Myocyte (in vitro differentiated cells): ENCODE measurements at regions not wholly inside any gene's neighbourhood (a gene's known extent, or its start where the extent isn't known, plus 50 kb on each side); places are given as distances from the start of the nearest gene placed in this dataset.
"Not testable (repeated sequence)": the region's sequence is repeated elsewhere in the genome, so short reads cannot be mapped to it uniquely, and the experiment has no call there.

Experiments used
- DNase-seq: peaks from one replicate; pipeline ENCODE4 v3.0.0-alpha.2; 2012; ENCODE audit warnings: low read depth

DNA sequence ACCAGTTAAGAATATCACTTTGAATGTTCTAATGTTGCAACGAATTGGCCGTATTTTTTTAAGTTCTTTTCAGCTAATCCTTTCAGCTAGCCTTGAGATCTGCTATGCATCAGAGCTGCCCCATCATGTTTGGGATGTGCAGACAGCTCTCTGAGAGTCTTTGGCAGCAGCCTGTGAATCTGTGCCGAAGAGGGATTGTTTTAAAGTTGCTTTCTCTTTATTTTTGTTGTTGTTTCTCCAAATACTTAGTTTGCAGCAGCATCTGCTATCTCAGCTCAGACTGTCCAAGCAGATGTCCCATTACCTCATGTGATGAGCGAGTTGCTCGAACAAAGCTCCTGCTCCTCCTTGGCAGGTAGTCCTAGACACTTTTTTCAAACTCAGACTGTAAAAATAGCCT, 1002.5 kb upstream of the INTU start:
- DNase-seq = peak; percentile 10

DNA sequence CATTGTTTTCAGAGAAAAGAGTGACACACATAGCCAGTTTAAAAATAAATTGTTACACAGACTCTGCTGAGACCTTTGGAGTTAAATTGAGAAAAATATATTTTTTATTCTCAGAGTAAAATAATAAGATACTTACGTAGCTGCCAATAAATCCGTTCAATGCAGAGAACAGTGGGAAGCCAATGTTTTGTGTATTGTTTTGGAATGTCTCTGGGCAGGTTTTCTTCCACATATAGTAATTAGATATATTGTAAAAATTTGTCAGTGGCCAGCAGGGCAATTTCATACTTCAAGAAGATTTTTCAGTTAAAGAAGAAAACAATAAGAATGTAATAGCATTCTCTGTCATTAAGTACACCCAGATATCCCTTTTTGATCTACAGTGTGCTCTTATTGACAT, 999.5 kb upstream of the INTU start:
- DNase-seq = no peak

DNA sequence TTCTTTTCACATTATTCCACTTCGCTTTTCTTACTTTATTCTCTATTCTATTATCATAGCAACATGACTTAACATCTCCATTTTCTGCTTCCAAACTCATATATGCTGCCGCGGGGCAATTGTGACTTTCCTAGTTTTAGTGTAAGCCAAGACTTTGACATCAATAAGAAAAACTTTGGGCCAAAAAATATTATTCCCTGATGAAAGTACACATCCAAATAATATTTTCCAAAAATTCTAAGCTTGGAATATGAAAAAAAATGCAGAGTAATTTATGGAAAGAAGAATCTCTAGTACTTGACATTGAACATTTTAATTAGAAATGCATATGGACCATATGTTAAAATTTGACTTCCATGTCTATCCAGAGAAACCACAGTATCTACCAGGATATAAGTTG, 995.1 kb upstream of the INTU start:
- no peak for DNase-seq

DNA sequence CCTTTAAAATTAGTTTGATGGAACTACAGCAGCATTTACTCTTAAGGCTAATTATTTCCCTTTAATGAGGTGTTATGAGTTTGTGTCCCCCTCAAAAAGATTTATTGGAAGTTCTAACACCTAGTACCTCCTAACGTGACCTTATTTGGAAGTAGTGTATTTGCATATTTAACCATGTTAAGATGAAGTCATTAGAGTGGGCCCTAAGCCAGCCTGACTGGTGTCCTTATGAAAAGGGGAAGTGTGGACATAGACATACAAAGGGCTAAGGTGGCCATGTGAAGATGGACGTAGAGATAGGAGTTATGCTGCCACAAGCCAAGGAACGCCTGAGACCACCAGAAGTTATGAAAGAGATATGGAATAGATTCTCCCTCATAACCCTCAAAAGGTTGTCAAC, 985.4 kb upstream of the INTU start:
- DNase-seq = no peak

DNA sequence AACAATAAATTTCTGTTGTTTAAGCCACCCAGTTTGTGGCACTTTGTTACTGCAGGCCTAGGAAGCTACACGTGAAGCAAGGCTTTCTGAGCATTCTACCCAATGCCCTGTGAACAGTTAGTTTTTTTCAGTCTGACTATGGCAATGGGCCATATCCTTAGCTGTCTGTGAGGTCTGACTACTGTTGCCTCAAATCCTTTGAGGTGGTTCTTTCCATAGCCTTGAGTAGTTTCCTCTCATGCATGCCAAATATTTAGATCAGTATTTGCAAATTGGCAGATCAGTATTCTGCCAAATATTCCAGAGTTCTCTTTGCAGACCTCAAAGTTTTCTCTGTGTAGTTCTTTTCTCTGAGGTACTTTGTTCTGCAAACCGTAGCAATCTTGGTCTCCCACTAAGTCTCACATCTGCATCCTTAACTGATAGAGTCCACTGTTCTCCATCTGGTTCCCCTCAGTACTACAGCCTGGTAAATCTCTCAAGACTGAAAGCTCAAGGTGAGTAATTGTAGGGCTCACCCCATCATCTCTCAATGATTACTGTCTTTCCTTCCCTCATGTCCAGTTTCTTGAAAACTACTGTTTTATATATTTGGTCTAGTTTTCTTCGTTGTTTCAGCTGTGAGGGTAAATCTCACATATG, 984.9 kb upstream of the INTU start:
- no peak for DNase-seq

DNA sequence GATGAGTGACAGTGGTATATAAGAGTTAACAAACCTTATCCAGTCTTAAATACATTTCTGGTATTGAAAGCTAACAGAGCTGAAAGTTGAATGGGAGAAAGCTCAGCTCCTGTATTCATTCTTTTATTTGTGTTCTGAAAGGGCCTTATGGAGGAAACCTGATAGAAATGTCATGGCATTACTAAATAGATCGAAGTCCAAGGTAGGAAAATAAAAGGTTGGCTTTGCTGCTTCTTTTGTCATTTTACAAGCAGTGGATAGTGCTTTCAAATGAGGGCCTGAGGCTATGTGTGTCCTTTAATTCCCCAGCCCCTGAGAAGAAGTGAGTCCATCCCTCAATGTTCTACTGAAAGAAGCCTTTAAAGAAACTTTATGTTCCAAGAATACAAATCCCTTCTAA, 974.3 kb upstream of the INTU start:
- no peak for DNase-seq

DNA sequence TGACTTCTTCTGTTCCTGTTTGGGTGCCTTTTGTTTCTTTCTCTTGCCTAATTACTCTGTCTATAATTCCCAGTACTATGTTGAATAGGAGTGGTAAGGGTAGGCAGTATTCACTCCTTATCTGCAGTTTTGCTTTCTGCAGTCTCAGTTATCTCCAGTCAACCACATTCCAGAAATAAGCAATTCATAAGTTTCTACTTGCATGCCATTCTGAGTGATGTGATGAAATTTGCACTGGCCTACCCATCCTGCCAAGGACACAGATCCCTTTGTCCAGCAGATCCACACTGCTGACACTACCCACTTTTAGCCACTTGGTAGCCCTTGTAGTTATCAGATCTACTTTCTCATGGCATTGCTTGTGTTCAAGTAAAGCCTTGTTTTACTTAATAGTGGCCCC, 971.6 kb upstream of the INTU start:
- DNase-seq = no peak

DNA sequence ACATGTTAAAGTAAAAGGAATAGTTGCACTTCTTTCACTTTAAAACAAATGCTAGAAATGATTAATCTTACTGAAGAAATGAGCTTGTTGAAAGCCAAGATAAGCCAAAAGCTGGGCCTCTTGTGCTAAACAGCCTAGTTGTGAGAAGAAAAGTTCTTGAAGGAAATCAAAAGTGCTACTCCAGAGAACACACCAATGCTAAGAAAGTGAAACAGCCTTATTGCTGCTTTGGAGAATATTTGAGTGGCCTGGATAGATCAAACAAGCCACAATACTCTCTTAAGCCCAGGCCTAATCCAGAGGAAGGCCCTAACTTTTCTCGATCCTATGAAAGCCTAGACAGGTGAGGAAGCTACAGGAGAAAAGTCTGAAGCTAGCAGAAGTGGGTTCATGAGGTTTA, 967.9 kb upstream of the INTU start:
- no peak for DNase-seq

DNA sequence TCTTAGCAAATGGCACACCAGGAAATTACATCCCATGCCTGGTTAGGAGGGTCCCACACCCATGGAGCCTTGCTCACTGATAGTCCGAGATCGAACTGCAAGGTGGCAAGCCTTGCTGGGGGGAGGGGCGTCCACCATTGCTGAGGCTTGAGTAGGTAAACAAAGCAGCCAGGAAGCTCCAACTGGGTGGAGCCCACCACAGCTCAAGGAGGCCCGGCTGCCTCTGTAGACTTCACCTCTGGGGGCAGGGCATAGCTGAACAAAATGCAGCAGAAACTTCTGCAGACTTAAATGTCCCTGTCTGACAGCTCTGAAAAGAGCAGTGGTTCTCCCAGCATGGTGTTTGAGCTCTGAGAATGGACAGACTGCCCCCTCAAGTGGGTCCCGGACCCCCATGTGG, 962.7 kb upstream of the INTU start:
- not testable (repeated sequence) for DNase-seq

DNA sequence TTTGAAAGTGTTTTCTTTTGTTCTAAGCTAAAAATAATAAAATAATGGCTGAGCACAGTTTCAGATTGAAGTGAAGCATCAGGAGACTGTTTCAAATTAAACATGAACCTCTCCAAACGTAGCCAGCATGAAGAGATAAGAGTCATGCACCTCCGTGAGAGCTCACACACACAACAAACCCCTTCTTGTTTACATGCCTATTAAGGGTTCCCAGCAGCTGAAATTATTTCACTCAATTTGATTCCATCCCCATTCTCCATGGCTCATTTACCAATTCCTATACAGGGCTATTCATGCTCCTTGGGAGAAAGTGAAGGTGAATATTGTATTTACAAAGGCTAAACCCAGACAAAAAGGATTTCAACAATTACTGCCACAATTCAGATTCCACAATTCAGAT, 954.1 kb upstream of the INTU start:
- DNase-seq = no peak

DNA sequence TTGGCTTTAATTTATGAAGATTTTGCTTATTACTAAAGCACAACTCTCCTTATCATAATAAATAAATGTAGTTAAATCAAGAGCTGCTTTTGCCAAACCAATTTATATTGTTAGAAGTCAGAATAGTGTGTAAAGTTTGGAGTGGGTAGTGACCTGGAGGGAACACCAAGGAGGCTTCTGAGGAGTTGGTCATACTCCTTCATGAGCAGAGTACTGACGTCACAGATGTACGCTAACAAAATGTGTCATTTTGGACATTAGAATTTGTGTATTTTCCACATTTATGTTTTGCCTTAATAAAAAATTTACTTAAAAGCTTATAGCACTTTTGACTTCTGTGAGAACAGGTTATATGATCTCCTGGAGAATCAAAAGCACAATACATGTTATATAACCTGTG, 953.5 kb upstream of the INTU start:
- no peak for DNase-seq

DNA sequence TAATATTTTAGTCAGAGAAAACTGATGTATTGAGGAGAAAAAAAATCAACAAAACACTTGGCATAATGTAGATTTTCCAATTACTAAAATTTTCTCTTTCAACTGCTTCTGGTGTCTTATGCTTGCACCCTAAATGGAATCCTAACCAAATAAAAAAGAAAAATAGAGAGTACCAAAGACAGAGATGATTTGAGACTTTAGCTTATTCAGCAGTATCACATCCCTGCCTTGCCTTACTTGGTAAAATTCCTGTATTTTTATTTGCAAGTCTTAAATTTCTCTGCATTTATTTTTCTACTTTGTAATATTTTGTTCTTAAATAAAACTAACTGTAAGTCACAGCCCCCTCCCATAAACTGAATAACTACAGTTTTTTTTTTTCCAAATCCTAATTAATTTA, 950.5 kb upstream of the INTU start:
- DNase-seq = no peak

DNA sequence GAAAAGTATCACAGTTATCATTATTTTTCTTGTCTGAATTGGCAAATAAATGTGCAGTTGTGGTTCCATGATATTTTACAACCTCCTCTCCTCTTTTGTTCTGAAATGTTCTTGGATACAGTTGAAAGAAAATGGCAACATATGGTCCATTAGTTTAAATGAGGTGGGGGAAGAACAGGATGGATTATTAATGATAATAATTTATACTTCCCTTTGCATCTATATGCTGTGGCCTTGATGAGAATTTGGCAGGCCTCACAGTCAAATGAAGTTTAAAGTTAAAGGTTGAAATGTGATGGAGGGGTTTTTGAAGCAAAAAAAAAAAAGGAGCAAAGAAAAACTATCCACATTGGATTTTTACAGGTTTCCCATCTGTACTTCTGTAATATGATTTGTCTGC, 946.3 kb upstream of the INTU start:
- no peak for DNase-seq

DNA sequence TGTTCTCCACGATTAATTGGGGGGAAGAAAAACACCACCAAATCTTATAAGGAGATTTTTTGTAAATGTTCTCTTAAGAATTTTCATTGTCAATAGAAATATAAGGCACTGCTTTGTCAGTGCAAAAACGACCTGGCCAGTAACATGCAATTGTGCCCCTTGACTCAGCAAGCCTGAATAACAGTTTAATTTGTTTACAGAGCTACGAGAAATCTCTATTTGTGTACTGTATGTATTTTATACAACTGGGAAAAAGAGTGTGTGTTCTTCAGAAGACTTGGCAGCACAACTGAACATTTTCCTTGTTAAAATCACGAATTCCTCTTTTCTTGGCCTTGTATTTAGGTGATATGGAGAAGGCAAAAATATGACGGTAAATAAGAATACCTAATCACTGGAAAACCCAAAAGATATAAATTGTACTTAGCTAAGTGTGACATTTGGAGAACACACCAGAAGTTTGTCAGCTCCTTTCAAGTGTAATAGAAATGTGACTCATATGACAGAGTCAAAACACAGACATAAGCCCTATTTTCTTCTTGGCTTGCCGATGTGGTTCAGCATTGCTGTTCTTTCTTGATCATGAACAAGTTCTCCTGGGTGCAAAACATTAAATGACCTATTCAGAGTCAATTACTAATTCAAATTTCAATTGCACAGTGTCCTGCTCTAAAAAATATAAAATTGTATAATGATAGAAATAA, 945.0 kb upstream of the INTU start:
- DNase-seq = no peak

DNA sequence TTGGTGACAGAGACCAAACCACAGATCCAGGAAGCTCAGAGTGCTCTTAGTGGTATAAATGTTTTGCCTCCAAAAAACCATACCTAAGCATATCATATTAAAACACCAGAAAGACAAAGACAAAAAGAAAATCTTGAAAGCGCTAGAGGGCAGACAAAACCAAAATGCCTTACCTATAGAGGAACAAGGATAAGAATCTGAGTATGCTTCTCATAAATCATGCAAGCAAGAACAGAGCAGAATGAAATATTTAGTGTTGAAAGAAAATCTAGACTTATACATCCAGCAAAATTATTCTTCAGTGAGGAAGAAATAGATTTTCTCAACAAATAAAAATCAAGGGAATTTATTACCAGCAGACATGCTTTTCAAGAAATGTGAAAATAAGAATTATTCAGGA, 941.0 kb upstream of the INTU start:
- no peak for DNase-seq

DNA sequence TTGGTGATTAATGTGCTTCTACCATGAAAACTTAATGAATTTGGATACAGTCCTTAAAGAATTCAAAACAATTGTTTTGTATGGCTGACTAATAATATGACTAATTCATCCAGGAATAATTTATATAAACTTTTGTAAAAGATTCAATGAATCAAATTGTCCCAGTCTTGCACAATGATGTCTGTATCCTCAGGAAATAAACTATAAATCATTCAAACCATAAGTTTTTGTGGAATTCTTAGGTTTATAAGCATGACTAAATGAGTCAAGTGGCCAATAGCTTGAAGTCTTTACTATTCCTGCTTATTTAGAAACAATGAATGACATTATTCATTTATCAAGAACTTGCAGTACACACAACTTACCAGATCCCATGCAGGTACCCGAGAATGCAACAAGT, 935.0 kb upstream of the INTU start:
- no peak for DNase-seq

DNA sequence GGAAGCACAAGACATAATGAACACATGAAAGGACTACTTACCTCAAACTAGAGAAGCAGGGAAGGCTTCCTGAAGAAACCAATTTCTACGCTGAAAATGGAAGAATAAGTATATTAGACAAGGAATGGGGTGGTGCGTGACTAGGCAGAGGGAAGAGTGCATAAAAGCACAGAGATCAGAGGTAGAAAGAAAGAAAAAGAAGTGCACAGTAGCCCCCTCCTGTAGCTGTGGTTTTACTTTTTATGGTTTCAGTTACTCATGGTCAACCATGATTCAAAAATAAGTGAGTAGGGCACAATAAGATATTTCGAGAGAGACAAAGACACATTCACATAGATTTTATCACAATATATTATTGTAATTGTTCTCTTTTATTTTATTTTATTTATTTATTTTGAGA, 934.5 kb upstream of the INTU start:
- no peak for DNase-seq

DNA sequence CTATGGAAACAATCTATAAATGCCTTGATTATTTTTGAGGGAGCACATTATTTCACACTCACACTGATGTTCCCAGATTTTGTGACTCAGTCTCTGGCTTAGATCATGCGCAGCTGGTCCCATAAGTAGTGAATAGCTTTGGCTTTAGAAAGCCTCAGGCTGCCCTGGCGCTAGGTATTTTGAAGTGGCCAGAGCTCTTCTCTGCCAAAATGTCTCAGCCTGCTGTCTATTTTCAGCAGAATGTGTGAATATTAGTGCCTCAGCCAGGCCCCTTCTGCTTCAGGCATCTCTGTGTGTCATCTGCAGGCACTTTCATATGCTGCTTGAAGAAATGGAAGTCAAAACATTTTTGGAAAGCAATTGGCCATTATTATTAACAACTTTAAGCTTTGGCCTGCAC, 931.0 kb upstream of the INTU start:
- peak; percentile 77 for DNase-seq

DNA sequence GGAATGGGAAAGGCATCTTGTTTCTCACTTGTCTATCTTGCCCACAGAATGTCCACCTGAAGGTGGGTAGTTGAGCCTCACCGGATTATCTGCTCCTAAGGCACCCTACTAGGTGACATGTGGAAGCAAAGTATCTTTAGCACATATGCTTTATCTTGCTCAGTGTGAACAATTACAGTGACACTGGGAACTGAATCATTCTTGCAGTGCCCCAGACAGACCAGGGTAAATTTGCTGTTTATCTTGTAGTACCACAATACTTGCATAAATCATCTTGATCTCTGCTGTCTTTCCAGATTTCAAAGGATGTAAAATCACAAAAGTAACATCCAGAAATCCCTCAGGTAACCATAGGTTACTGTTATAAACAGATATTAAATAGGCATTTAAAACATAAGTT, 930.0 kb upstream of the INTU start:
- DNase-seq = no peak

DNA sequence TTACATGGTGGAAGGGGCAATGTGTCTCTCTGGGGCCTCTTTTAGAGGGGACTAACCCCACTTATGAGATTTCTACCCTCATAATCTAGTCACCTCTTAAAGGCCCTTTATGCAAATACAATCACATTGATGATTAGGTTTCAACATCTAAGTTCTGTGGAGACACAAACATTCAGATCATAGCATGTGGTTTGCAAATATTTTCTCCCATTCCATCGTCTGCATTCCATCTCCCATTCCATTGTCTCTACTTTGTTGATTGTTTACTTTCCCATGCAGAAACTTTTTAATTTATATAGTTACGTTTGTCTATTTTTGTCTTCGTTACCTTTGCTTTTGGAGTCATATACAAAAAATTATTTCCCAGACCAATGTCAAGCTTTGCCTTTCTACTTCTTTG, 927.5 kb upstream of the INTU start:
- DNase-seq = peak; percentile 66

DNA sequence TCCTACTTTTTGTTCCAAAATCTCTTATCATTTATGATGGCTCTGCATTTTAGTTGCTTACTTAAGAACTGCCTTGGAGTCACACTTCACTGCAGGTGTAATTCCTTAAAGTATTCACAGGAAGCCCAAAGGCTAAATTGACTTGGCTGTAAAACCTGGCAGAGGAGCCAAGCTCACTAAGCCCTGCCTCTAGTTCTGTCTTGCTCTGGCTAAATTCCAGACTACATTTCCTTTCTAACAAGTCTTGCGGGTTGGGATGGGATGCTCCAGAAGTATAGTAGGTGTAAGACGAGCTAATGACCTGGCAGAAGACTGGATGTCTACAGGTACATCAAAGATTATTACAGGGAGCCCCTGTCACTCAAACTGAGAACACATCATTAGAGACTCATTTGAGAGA, 924.0 kb upstream of the INTU start:
- DNase-seq = no peak

DNA sequence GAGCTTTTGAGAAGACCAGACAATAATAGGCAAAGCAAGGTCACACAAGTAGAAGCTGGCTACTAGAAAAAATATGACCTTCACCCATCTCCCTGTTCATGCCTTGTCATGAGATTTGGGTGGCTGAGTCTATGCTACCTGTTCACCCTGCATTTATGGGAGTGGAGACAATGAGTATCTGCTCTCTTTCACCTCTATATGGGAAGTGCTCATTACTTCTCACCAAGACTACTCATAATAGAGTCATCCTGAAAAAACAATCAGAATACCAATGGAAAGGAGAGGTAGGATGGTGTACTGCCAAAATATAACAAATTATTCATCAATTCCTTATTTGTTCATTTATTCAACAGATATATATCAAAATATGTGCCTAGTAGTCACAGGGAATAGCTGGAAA, 921.8 kb upstream of the INTU start:
- DNase-seq = no peak

DNA sequence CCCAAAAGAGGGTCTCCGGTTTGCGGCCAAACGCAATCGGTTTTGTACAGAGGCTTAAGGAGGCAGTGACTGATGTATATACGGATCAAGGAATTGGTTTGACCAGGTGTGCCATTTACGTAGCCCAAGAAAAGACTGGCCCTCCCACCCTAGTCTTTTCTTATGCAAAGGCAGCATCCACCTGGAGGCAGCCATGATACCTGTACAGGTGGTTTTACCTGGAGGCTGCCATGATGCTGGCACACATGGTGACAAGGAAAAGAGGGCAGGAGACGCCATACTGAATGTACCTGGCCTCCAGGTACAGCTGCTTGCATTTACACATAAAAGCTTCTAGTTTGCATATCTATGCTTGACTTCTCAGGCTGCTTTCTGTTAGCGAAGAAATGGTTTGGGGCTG, 917.7 kb upstream of the INTU start:
- DNase-seq = no peak

DNA sequence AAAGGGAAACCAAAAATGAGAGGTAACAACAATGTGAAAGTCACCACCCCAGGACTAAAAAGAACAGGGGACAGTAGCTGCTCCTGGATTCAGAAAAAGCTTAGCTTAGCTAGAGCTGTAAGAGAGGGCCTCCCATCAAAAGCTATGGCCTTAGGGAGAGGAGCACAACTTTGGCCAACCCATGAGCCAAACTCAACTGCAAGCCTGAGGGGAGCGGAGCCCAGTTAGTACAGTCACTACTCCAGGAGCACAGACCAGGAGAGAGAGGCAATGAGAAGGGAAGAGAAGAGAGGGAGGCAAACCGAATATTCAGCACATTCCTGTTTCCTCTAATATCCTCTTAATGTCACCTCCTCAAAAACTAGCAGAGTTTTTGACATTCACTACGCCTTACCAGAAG, 917.1 kb upstream of the INTU start:
- no peak for DNase-seq
